Neural cell (in vitro differentiated cells): ENCODE measurements at regions not wholly inside any gene's neighbourhood (a gene's known extent, or its start where the extent isn't known, plus 50 kb on each side); places are given as distances from the start of the nearest gene placed in this dataset.

Experiments
- H2AFZ ChIP-seq: fragments of 200-600, 300-800 bp; sonication (generic), shearing (Covaris generic); 2 replicates; pipeline ENCODE4 v1.6.0; 2014; ENCODE audit warnings: low read depth, mild to moderate bottlenecking, antibody characterized with exemption, low read length, moderate library complexity
- H3F3A ChIP-seq: fragments of 200-600 bp; shearing (Covaris generic); 2 replicates; pipeline ENCODE4 v1.6.1; 2016; ENCODE audit warnings: mild to moderate bottlenecking, moderate library complexity, mixed read lengths, antibody characterized with exemption, low read length; ENCODE audit not compliant: insufficient read depth, poor library complexity, severe bottlenecking
- H3K27ac ChIP-seq: fragments of 200-600, 300-800 bp; sonication (generic), shearing (Covaris generic); 2 replicates; pipeline ENCODE4 v1.5.1; 2014; ENCODE audit warnings: mild to moderate bottlenecking, low read length, moderate library complexity
- H3K27me3 ChIP-seq: fragments of 300-800, 200-600 bp; sonication (generic), shearing (Covaris generic); 2 replicates; pipeline ENCODE4 v1.6.0; 2014; ENCODE audit warnings: mild to moderate bottlenecking, low read depth, low read length, moderate library complexity; ENCODE audit not compliant: insufficient read depth
- H3K36me3 ChIP-seq: fragments of 300-800, 200-600 bp; sonication (generic), shearing (Covaris generic); 2 replicates; pipeline ENCODE4 v1.5.1; 2014; ENCODE audit warnings: mild to moderate bottlenecking, antibody characterized with exemption, low read length, moderate library complexity; ENCODE audit not compliant: insufficient read depth
- H3K4me2 ChIP-seq: fragments of 300-800, 200-600 bp; sonication (generic), shearing (Covaris generic); 2 replicates; pipeline ENCODE4 v1.6.0; 2014; ENCODE audit warnings: mild to moderate bottlenecking, low read length
- H3K4me3 ChIP-seq: fragments of 300-800, 200-600 bp; sonication (generic), shearing (Covaris generic); 2 replicates; pipeline ENCODE4 v1.5.1; 2014; ENCODE audit warnings: mild to moderate bottlenecking, low read length, moderate library complexity
- H3K79me2 ChIP-seq: fragments of 200-600 bp; shearing (Covaris generic); replicated peaks from 2 replicates; pipeline ENCODE4 v1.6.0; 2014; ENCODE audit warnings: mild to moderate bottlenecking, low read length, moderate library complexity; ENCODE audit not compliant: insufficient read depth
- H3K9ac ChIP-seq: fragments of 300-800, 200-600 bp; sonication (generic), shearing (Covaris generic); 2 replicates; pipeline ENCODE4 v1.6.1; 2016; ENCODE audit warnings: mild to moderate bottlenecking, low read length, mixed read lengths
- H3K9me2 ChIP-seq: fragments of 200-600 bp; shearing (Covaris generic); 2 replicates; pipeline ENCODE4 v1.6.1; 2016; ENCODE audit warnings: mild to moderate bottlenecking, low read length, mixed read lengths; ENCODE audit not compliant: insufficient read depth
- H3K9me3 ChIP-seq: fragments of 200-600, 300-800 bp; sonication (generic), shearing (Covaris generic); 2 replicates; pipeline ENCODE4 v1.6.1; 2016; ENCODE audit warnings: mild to moderate bottlenecking, mixed run types, low read length, moderate library complexity, mixed read lengths
- H4K20me1 ChIP-seq: fragments of 200-600 bp; shearing (Covaris generic); 2 replicates; pipeline ENCODE4 v1.6.1; 2016; ENCODE audit warnings: mild to moderate bottlenecking, mixed run types; ENCODE audit not compliant: insufficient read depth
- CTCF ChIP-seq: fragments of 450-650 bp; IDR thresholded peaks from 2 replicates; pipeline ENCODE4 v1.5.1; 2014; ENCODE audit warnings: antibody characterized with exemption, mild to moderate bottlenecking, moderate library complexity; ENCODE audit not compliant: poor library complexity, severe bottlenecking
- EP300 ChIP-seq: fragments of 450-650 bp; conservative IDR thresholded peaks from 2 replicates; pipeline ENCODE4 v1.6.1; 2014; ENCODE audit warnings: antibody characterized with exemption, mild to moderate bottlenecking, moderate library complexity; ENCODE audit not compliant: poor library complexity, severe bottlenecking
- EZH2 ChIP-seq: fragments of 200-600, 300-800 bp; shearing (Covaris generic), sonication (generic); IDR thresholded peaks from 2 replicates; pipeline ENCODE4 v1.6.1; 2014; ENCODE audit warnings: antibody characterized with exemption, low read length, borderline replicate concordance, mild to moderate bottlenecking; ENCODE audit not compliant: insufficient read depth, poor library complexity, severe bottlenecking
- MXI1 ChIP-seq: fragments of 450-650 bp; conservative IDR thresholded peaks from 2 replicates; pipeline ENCODE4 v1.6.1; 2014; ENCODE audit warnings: antibody characterized with exemption, mild to moderate bottlenecking; ENCODE audit not compliant: poor library complexity, severe bottlenecking
- POLR2AphosphoS5 ChIP-seq: IDR thresholded peaks from 2 replicates; pipeline ENCODE4 v1.6.1; 2012
- RAD21 ChIP-seq: fragments of 450-650 bp; conservative IDR thresholded peaks from 2 replicates; pipeline ENCODE4 v1.6.1; 2014; ENCODE audit warnings: antibody characterized with exemption, mild to moderate bottlenecking, moderate library complexity
- SMC3 ChIP-seq: fragments of 450-650 bp; conservative IDR thresholded peaks from 2 replicates; pipeline ENCODE4 v1.6.1; 2014; ENCODE audit warnings: antibody characterized with exemption, mild to moderate bottlenecking, moderate library complexity; ENCODE audit not compliant: poor library complexity
- TAF1 ChIP-seq: IDR thresholded peaks from 2 replicates; pipeline ENCODE4 v1.6.1; 2012; ENCODE audit warnings: low read depth
- TF ChIP-seq, protein P1 (sequence below): IDR thresholded peaks from 2 replicates; pipeline ENCODE4 v1.6.1; 2012; ENCODE audit warnings: borderline replicate concordance

GRCh38 chr9:109707355-109707754 lies 72.6 kb upstream of the PALM2AKAP2 start:
- Histone ChIP-seq H3K9me3 (no peaks in the 10 kb centered on the region), H2AFZ (no peak overlapping the region), H3K4me3 (no peak overlapping the region), H3K27me3 (no peaks in the 10 kb centered on the region), H3K27ac (no peak overlapping the region), H3K9ac (no peak overlapping the region), H3K4me2 (no peak overlapping the region), H3K79me2 (no peaks in the 10 kb centered on the region), H3K9me2 (no peaks in the 10 kb centered on the region), H3F3A (no peaks in the 10 kb centered on the region), H4K20me1 (no peaks in the 10 kb centered on the region), H3K36me3 (no peaks in the 10 kb centered on the region)
- TF ChIP-seq MXI1 (no peak), EZH2 (no peak), RAD21 (no peak), SMC3 (no peak), EP300 (no peak), TAF1 (no peak), CTCF (no peak), POLR2AphosphoS5 (no peak)
- TF ChIP-seq, protein P1, sequence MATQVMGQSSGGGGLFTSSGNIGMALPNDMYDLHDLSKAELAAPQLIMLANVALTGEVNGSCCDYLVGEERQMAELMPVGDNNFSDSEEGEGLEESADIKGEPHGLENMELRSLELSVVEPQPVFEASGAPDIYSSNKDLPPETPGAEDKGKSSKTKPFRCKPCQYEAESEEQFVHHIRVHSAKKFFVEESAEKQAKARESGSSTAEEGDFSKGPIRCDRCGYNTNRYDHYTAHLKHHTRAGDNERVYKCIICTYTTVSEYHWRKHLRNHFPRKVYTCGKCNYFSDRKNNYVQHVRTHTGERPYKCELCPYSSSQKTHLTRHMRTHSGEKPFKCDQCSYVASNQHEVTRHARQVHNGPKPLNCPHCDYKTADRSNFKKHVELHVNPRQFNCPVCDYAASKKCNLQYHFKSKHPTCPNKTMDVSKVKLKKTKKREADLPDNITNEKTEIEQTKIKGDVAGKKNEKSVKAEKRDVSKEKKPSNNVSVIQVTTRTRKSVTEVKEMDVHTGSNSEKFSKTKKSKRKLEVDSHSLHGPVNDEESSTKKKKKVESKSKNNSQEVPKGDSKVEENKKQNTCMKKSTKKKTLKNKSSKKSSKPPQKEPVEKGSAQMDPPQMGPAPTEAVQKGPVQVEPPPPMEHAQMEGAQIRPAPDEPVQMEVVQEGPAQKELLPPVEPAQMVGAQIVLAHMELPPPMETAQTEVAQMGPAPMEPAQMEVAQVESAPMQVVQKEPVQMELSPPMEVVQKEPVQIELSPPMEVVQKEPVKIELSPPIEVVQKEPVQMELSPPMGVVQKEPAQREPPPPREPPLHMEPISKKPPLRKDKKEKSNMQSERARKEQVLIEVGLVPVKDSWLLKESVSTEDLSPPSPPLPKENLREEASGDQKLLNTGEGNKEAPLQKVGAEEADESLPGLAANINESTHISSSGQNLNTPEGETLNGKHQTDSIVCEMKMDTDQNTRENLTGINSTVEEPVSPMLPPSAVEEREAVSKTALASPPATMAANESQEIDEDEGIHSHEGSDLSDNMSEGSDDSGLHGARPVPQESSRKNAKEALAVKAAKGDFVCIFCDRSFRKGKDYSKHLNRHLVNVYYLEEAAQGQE = no peak

GRCh38 chr9:109708451-109708945 lies 71.5 kb upstream of the PALM2AKAP2 start:
- TF ChIP-seq SMC3 = no peak
- no peak for TF ChIP-seq MXI1
- no peak for TF ChIP-seq CTCF
- no peak for TF ChIP-seq TAF1
- no peak for TF ChIP-seq RAD21
- TF ChIP-seq EZH2 = no peak
- TF ChIP-seq EP300 = no peak
- no peak for TF ChIP-seq POLR2AphosphoS5
- TF ChIP-seq, protein P1 = no peak
- no peaks in the 10 kb centered on the region for H3F3A ChIP-seq

More at GRCh38 chr9:109708451-109708945, 71.5 kb upstream of the PALM2AKAP2 start:
- no peaks in the 10 kb centered on the region for H3K27me3 ChIP-seq
- no peaks in the 10 kb centered on the region for H3K79me2 ChIP-seq
- H3K4me3 ChIP-seq = no peak overlapping the region
- no peaks in the 10 kb centered on the region for H3K9me2 ChIP-seq
- H3K9ac ChIP-seq = no peak overlapping the region
- H3K4me2 ChIP-seq = no peak overlapping the region
- H2AFZ ChIP-seq = no peak overlapping the region
- H3K27ac ChIP-seq = no peak overlapping the region
- no peaks in the 10 kb centered on the region for H3K36me3 ChIP-seq
- H4K20me1 ChIP-seq = no peaks in the 10 kb centered on the region
- H3K9me3 ChIP-seq = no peaks in the 10 kb centered on the region
